Activated naive CD4-positive, alpha-beta T cell treated with anti-CD3 and anti-CD28 coated beads for 36 hours (primary cell): ENCODE measurements at regions not wholly inside any gene's neighbourhood (a gene's known extent, or its start where the extent isn't known, plus 50 kb on each side); places are given as distances from the start of the nearest gene placed in this dataset.

Experiments
- CTCF ChIA-PET: fragments of 350-600 bp; sonication (Branson Sonifier 250); formaldehyde crosslinking; loops from one replicate; lab custom pipeline; 2021; ENCODE audit warnings: antibody characterized with exemption; lab: Charles Lee
- DNase-seq: peaks from one replicate; pipeline ENCODE4 v3.0.0-alpha.2; 2020
- H3K27ac Mint-ChIP-seq: one replicate; pipeline ENCODE4 v1.8.0; 2021; ENCODE audit warnings: mild to moderate bottlenecking, mixed read lengths
- H3K27me3 Mint-ChIP-seq: one replicate; pipeline ENCODE4 v1.8.0; 2021; ENCODE audit warnings: low read depth, mixed read lengths
- H3K36me3 Mint-ChIP-seq: one replicate; pipeline ENCODE4 v1.8.0; 2021; ENCODE audit warnings: low read depth, mixed read lengths
- H3K4me1 Mint-ChIP-seq: one replicate; pipeline ENCODE4 v1.8.0; 2021; ENCODE audit warnings: low read depth, mixed read lengths
- H3K4me3 Mint-ChIP-seq: one replicate; pipeline ENCODE4 v1.8.0; 2021; ENCODE audit warnings: mild to moderate bottlenecking, moderate library complexity, mixed read lengths
- H3K9me3 Mint-ChIP-seq: one replicate; pipeline ENCODE4 v1.8.0; 2021; ENCODE audit warnings: mixed read lengths
- intact Hi-C: fragments of 100-400 bp; cut with micrococcal nuclease; formaldehyde crosslinking; loops from one replicate; pipeline ENCODE4 v1.15.1; 2023

GRCh38 chr7:16200591-16200990, 220.7 kb downstream of the CRPPA start:
- no peak overlapping the region for H3K4me3 Mint-ChIP-seq
- H3K9me3 Mint-ChIP-seq, result no peaks in the 10 kb centered on the region
- CTCF ChIA-PET, result no interaction called here
- no peak for DNase-seq
- intact Hi-C loops, result no loop called here
- H3K4me1 Mint-ChIP-seq, result no peaks in the 10 kb centered on the region
- no peaks in the 10 kb centered on the region for H3K27me3 Mint-ChIP-seq
- no peaks in the 10 kb centered on the region for H3K36me3 Mint-ChIP-seq
- no peak overlapping the region for H3K27ac Mint-ChIP-seq

- Mint-ChIP-seq H3K4me3 (no peak overlapping the region), H3K27ac (no peak overlapping the region), H3K27me3 (no peaks in the 10 kb centered on the region), H3K9me3 (no peaks in the 10 kb centered on the region), H3K36me3 (no peaks in the 10 kb centered on the region), H3K4me1 (no peaks in the 10 kb centered on the region)
- DNase-seq, result no peak
- CTCF ChIA-PET, result no interaction called here
- intact Hi-C loops, result no loop called here
These were observed 227.7 kb downstream of the CRPPA start for GRCh38 chr7:16193631-16194030.

GRCh38 chr7:16189026-16189715, 232.2 kb downstream of the CRPPA start:
- H3K4me1 Mint-ChIP-seq, result no peaks in the 10 kb centered on the region
- intact Hi-C loops, result no loop called here
- CTCF ChIA-PET, result no interaction called here
- H3K27ac Mint-ChIP-seq, result no peak overlapping the region
- no peak for DNase-seq
- H3K9me3 Mint-ChIP-seq, result no peaks in the 10 kb centered on the region
- no peaks in the 10 kb centered on the region for H3K36me3 Mint-ChIP-seq
- no peaks in the 10 kb centered on the region for H3K27me3 Mint-ChIP-seq
- no peak overlapping the region for H3K4me3 Mint-ChIP-seq

GRCh38 chr7:16187131-16187530, 234.2 kb downstream of the CRPPA start:
- Mint-ChIP-seq H3K4me3 (no peak overlapping the region), H3K9me3 (no peaks in the 10 kb centered on the region), H3K27me3 (no peaks in the 10 kb centered on the region), H3K36me3 (no peaks in the 10 kb centered on the region), H3K4me1 (no peaks in the 10 kb centered on the region), H3K27ac (no peak overlapping the region)
- CTCF ChIA-PET, result no interaction called here
- DNase-seq, result no peak
- intact Hi-C loops, result no loop called here

GRCh38 chr7:16178585-16178984, 242.8 kb downstream of the CRPPA start:
- no peak overlapping the region for H3K27ac Mint-ChIP-seq
- intact Hi-C loops, result no loop called here
- H3K4me1 Mint-ChIP-seq, result no peaks in the 10 kb centered on the region
- H3K27me3 Mint-ChIP-seq, result no peaks in the 10 kb centered on the region
- CTCF ChIA-PET, result no interaction called here
- peaks cover 2% of the 10 kb centered on the region for H3K9me3 Mint-ChIP-seq
- no peaks in the 10 kb centered on the region for H3K36me3 Mint-ChIP-seq
- DNase-seq, result no peak
- H3K4me3 Mint-ChIP-seq, result no peak overlapping the region

- intact Hi-C loops, result no loop called here
These were observed 243.2 kb downstream of the CRPPA start for GRCh38 chr7:16178092-16178491.

GRCh38 chr7:16174253-16174652, 247.1 kb downstream of the CRPPA start:
- Mint-ChIP-seq H3K9me3 (peaks cover 1% of the 10 kb centered on the region), H3K4me1 (no peaks in the 10 kb centered on the region), H3K36me3 (no peaks in the 10 kb centered on the region), H3K4me3 (no peak overlapping the region), H3K27me3 (no peaks in the 10 kb centered on the region), H3K27ac (no peak overlapping the region)
- intact Hi-C loops, result no loop called here
- CTCF ChIA-PET, result no interaction called here
- no peak for DNase-seq

More at GRCh38 chr7:16178092-16178491, 243.2 kb downstream of the CRPPA start:
- Mint-ChIP-seq H3K27ac (no peak overlapping the region), H3K4me3 (no peak overlapping the region), H3K36me3 (no peaks in the 10 kb centered on the region), H3K4me1 (no peaks in the 10 kb centered on the region), H3K9me3 (peaks cover 2% of the 10 kb centered on the region), H3K27me3 (no peaks in the 10 kb centered on the region)
- no peak for DNase-seq
- CTCF ChIA-PET, result no interaction called here

GRCh38 chr7:16172366-16172765, 249.0 kb downstream of the CRPPA start:
- Mint-ChIP-seq H3K36me3 (no peaks in the 10 kb centered on the region), H3K4me3 (no peak overlapping the region), H3K9me3 (no peaks in the 10 kb centered on the region), H3K27me3 (no peaks in the 10 kb centered on the region), H3K27ac (no peak overlapping the region), H3K4me1 (no peaks in the 10 kb centered on the region)
- CTCF ChIA-PET, result no interaction called here
- no peak for DNase-seq
- intact Hi-C loops, result no loop called here

GRCh38 chr7:16171928-16172327, 249.4 kb downstream of the CRPPA start:
- intact Hi-C loops, result no loop called here
- Mint-ChIP-seq H3K4me3 (no peak overlapping the region), H3K36me3 (no peaks in the 10 kb centered on the region), H3K27ac (no peak overlapping the region), H3K4me1 (no peaks in the 10 kb centered on the region), H3K9me3 (no peaks in the 10 kb centered on the region), H3K27me3 (no peaks in the 10 kb centered on the region)
- CTCF ChIA-PET, result no interaction called here
- no peak for DNase-seq

GRCh38 chr7:16170671-16171070, 250.7 kb downstream of the CRPPA start:
- Mint-ChIP-seq H3K27me3 (no peaks in the 10 kb centered on the region), H3K36me3 (no peaks in the 10 kb centered on the region), H3K9me3 (no peaks in the 10 kb centered on the region), H3K4me1 (no peaks in the 10 kb centered on the region), H3K27ac (no peak overlapping the region), H3K4me3 (no peak overlapping the region)
- DNase-seq, result no peak
- intact Hi-C loops, result no loop called here
- CTCF ChIA-PET, result interaction anchor here (0.6 kb wide), 1 partner anchor 748 kb away, joined by 3 read pairs; no protein-coding TSS in a partner anchor

- no peaks in the 10 kb centered on the region for H3K36me3 Mint-ChIP-seq
- no peaks in the 10 kb centered on the region for H3K27me3 Mint-ChIP-seq
- DNase-seq, result no peak
- no peak overlapping the region for H3K4me3 Mint-ChIP-seq
- intact Hi-C loops, result no loop called here
- H3K27ac Mint-ChIP-seq, result no peak overlapping the region
- no peaks in the 10 kb centered on the region for H3K4me1 Mint-ChIP-seq
- CTCF ChIA-PET, result no interaction called here
- H3K9me3 Mint-ChIP-seq, result no peaks in the 10 kb centered on the region
These were observed 251.8 kb downstream of the CRPPA start for GRCh38 chr7:16169537-16169936.

GRCh38 chr7:16167526-16167925, 253.8 kb downstream of the CRPPA start:
- Mint-ChIP-seq H3K4me3 (no peak overlapping the region), H3K36me3 (no peaks in the 10 kb centered on the region), H3K9me3 (peaks cover 5% of the 10 kb centered on the region), H3K4me1 (no peaks in the 10 kb centered on the region), H3K27me3 (no peaks in the 10 kb centered on the region), H3K27ac (no peak overlapping the region)
- CTCF ChIA-PET, result no interaction called here
- DNase-seq, result no peak
- intact Hi-C loops, result no loop called here

- H3K27me3 Mint-ChIP-seq, result no peaks in the 10 kb centered on the region
- H3K27ac Mint-ChIP-seq, result no peak overlapping the region
- no peaks in the 10 kb centered on the region for H3K36me3 Mint-ChIP-seq
- no peak for DNase-seq
- CTCF ChIA-PET, result interaction anchor here (0.6 kb wide), 2 partner anchors 65 to 388 kb away, joined by 3 to 7 read pairs; no protein-coding TSS in a partner anchor
- intact Hi-C loops, result no loop called here
- H3K4me1 Mint-ChIP-seq, result no peaks in the 10 kb centered on the region
- H3K4me3 Mint-ChIP-seq, result no peak overlapping the region
- H3K9me3 Mint-ChIP-seq, result peaks cover 30% of the 10 kb centered on the region
These were observed 277.0 kb downstream of the CRPPA start for GRCh38 chr7:16144361-16144760.
